ENCODE measurements at regions not wholly inside any gene's neighbourhood (a gene's known extent, or its start where the extent isn't known, plus 50 kb on each side); places are given as distances from the start of the nearest gene placed in this dataset.
"Not testable (repeated sequence)": the region's sequence is repeated elsewhere in the genome, so short reads cannot be mapped to it uniquely, and the experiment has no call there.

GRCh38 chr17:71849783-71850768 is 270.7 kb upstream of the SOX9 start:
- DNase-seq: no peak

GRCh38 chr17:71850812-71851211 is 270.0 kb upstream of the SOX9 start:
- DNase-seq: no peak

- DNase-seq: no peak
Measured at GRCh38 chr17:71855010-71855409, 265.8 kb upstream of the SOX9 start.

GRCh38 chr17:71864755-71865154 is 256.1 kb upstream of the SOX9 start:
- DNase-seq: no peak

- DNase-seq: no peak
Measured at GRCh38 chr17:71866095-71866494, 254.7 kb upstream of the SOX9 start.

- no peak for DNase-seq
Measured at GRCh38 chr17:71869293-71869692, 251.5 kb upstream of the SOX9 start.

- no peak for DNase-seq
Measured at GRCh38 chr17:71869841-71870545, 250.8 kb upstream of the SOX9 start.

GRCh38 chr17:71870546-71870862 is 250.3 kb upstream of the SOX9 start:
- DNase-seq: no peak

- DNase-seq: no peak
Measured at GRCh38 chr17:71872843-71873485, 247.9 kb upstream of the SOX9 start.

- DNase-seq: not testable (repeated sequence)
Measured at GRCh38 chr17:71874773-71875172, 246.0 kb upstream of the SOX9 start.

GRCh38 chr17:71878271-71878670 is 242.5 kb upstream of the SOX9 start:
- DNase-seq: no peak

- no peak for DNase-seq
Measured at GRCh38 chr17:71878998-71879397, 241.8 kb upstream of the SOX9 start.

- DNase-seq: no peak
Measured at GRCh38 chr17:71881041-71881440, 239.8 kb upstream of the SOX9 start.

GRCh38 chr17:71881581-71881980 is 239.2 kb upstream of the SOX9 start:
- no peak for DNase-seq

- no peak for DNase-seq
Measured at GRCh38 chr17:71883258-71883657, 237.6 kb upstream of the SOX9 start.

- DNase-seq: no peak
Measured at GRCh38 chr17:71883845-71884244, 237.0 kb upstream of the SOX9 start.

- DNase-seq: no peak
Measured at GRCh38 chr17:71885662-71886061, 235.2 kb upstream of the SOX9 start.

- no peak for DNase-seq
Measured at GRCh38 chr17:71899317-71899716, 221.5 kb upstream of the SOX9 start.

GRCh38 chr17:71900621-71901229 is 220.1 kb upstream of the SOX9 start:
- no peak for DNase-seq

- no peak for DNase-seq
Measured at GRCh38 chr17:71902894-71903506, 217.8 kb upstream of the SOX9 start.

GRCh38 chr17:71905376-71906031 is 215.3 kb upstream of the SOX9 start:
- DNase-seq: no peak

GRCh38 chr17:71909155-71909554 is 211.7 kb upstream of the SOX9 start:
- no peak for DNase-seq
